Loucy (cell line): ENCODE measurements at regions not wholly inside any gene's neighbourhood (a gene's known extent, or its start where the extent isn't known, plus 50 kb on each side); places are given as distances from the start of the nearest gene placed in this dataset.

Experiments
- EZH2phosphoT487 ChIP-seq: fragments of 200-600 bp; IDR thresholded peaks from 2 replicates; pipeline ENCODE4 v1.6.1; 2018; ENCODE audit warnings: antibody characterized with exemption, mild to moderate bottlenecking, moderate library complexity, borderline replicate concordance
- TF ChIP-seq, protein P1 (sequence below): fragments of 200-600 bp; sonication (generic); conservative IDR thresholded peaks from 2 replicates; pipeline ENCODE4 v1.5.1; 2014; ENCODE audit warnings: mild to moderate bottlenecking, antibody characterized with exemption, low read length

GRCh38 chr2:12096051-12096787, 349.8 kb downstream of the LPIN1 start:
- TF ChIP-seq, protein P1, sequence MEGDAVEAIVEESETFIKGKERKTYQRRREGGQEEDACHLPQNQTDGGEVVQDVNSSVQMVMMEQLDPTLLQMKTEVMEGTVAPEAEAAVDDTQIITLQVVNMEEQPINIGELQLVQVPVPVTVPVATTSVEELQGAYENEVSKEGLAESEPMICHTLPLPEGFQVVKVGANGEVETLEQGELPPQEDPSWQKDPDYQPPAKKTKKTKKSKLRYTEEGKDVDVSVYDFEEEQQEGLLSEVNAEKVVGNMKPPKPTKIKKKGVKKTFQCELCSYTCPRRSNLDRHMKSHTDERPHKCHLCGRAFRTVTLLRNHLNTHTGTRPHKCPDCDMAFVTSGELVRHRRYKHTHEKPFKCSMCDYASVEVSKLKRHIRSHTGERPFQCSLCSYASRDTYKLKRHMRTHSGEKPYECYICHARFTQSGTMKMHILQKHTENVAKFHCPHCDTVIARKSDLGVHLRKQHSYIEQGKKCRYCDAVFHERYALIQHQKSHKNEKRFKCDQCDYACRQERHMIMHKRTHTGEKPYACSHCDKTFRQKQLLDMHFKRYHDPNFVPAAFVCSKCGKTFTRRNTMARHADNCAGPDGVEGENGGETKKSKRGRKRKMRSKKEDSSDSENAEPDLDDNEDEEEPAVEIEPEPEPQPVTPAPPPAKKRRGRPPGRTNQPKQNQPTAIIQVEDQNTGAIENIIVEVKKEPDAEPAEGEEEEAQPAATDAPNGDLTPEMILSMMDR = no peak
- TF ChIP-seq EZH2phosphoT487 = no peak
